H1 (cell line): ENCODE measurements at regions not wholly inside any gene's neighbourhood (a gene's known extent, or its start where the extent isn't known, plus 50 kb on each side); places are given as distances from the start of the nearest gene placed in this dataset.

ENCODE experiments used
- EP300 ChIP-seq, 2 experiments: IDR thresholded peaks; 1 replicate in 1 of 2; 2 replicates in 1 of 2; pipeline ENCODE4 v1.6.1; 2011 to 2012; ENCODE audit warnings: low read depth in 2 of 2, low read length in 2 of 2, mild to moderate bottlenecking in 2 of 2, borderline replicate concordance in 1 of 2, inconsistent platforms in 1 of 2, moderate library complexity in 1 of 2
- KDM1A ChIP-seq: fragments of 200-600, 300-600 bp; sonication (generic); IDR thresholded peaks from 2 replicates; pipeline ENCODE4 v1.7.1; 2016; ENCODE audit warnings: mild to moderate bottlenecking, low read length, borderline replicate concordance
- POLR2A ChIP-seq, 2 experiments: IDR thresholded peaks; 1 replicate in 1 of 2; 2 replicates in 1 of 2; pipeline ENCODE4 v1.6.1; 2011; ENCODE audit warnings: low read depth in 2 of 2, low read length in 2 of 2, mild to moderate bottlenecking in 2 of 2; ENCODE audit errors: control extremely low read depth in 1 of 2
- SAP30 ChIP-seq: fragments of 300-600 bp; sonication (generic); IDR thresholded peaks from 2 replicates; pipeline ENCODE4 v1.7.1; 2012; ENCODE audit warnings: low read length, moderate library complexity, mild to moderate bottlenecking, inconsistent platforms; ENCODE audit not compliant: insufficient read depth, insufficient replicate concordance
- TCF12 ChIP-seq: IDR thresholded peaks from 2 replicates; pipeline ENCODE4 v1.6.1; 2011; ENCODE audit warnings: low read depth, mild to moderate bottlenecking, low read length

DNA sequence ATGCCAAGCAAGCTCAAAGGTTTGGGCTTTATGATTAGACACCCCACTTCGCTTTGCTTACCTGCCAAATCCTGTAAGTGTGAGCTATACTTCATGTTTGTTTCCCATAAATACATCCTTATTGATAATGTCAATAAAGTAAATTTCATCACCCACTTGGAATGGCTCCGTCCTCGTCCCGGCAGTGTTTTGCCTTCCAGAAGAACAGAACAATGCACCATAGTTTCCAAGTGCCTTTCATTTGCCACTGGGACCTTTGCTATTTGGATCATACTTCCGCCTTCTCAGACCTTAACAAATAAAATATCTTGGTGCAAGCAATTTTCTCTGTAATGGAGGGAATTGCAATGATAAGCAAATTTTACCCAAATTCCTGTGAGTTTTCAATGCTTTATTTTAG lies 229.3 kb downstream of the PIK3R1 start (continued):
- TF ChIP-seq EP300 (IDR thresholded peaks at IDR 0.05; ENCODE audit: borderline replicate concordance in 1 of 2, low read depth in 2 of 2, low read length in 2 of 2): no peak
- no peak for TF ChIP-seq KDM1A
- TF ChIP-seq SAP30: no peak
- no peak for TF ChIP-seq TCF12
- TF ChIP-seq POLR2A (IDR thresholded peaks at IDR 0.05; ENCODE audit: control extremely low read depth in 1 of 2, low read depth in 2 of 2, low read length in 2 of 2): no peak
